ENCODE measurements at regions not wholly inside any gene's neighbourhood (a gene's known extent, or its start where the extent isn't known, plus 50 kb on each side); places are given as distances from the start of the nearest gene placed in this dataset.

- CTCF ChIA-PET = no interaction called here
- no peak for TF ChIP-seq SIN3A (IDR thresholded peaks at IDR 0.05; ENCODE audit: low read depth)
- POLR2A ChIA-PET = no interaction called here
- H3K79me2 ChIP-seq (ENCODE audit: insufficient read depth, low read length) = no peaks in the 10 kb centered on the region
- no peaks in the 10 kb centered on the region for H4K20me1 ChIP-seq (ENCODE audit: insufficient read depth)
- H2AFZ ChIP-seq (ENCODE audit: low read depth, low read length, poor library complexity, severe bottlenecking) = no peak overlapping the region
- intact Hi-C loops (cut with micrococcal nuclease) = no loop called here
- ATAC-seq (no peak), DNase-seq (ENCODE audit: low read depth, low spot score) (no peak)
- H3K27ac ChIP-seq (ENCODE audit: low read depth, low read length) = no peak overlapping the region
- no peak overlapping the region for H3K9ac ChIP-seq (ENCODE audit: low read length)
- no TSS peak for BruUV-seq (replicated peaks)
- H3K4me1 ChIP-seq (ENCODE audit: control insufficient read depth in 1 of 2, insufficient read depth in 2 of 2, low read length in 2 of 2) = no peaks in the 10 kb centered on the region
- no peak overlapping the region for H3K4me3 ChIP-seq (replicated peaks in 1 of 2; ENCODE audit: low read depth in 1 of 2, low read length in 2 of 2)
- H3K9me3 ChIP-seq (ENCODE audit: control insufficient read depth in 1 of 2, insufficient read depth in 1 of 2, low read depth in 1 of 2, low read length in 2 of 2) = no peaks in the 10 kb centered on the region
- 0 out of 2 replicates have a peak, but pooled peaks cover 1% of the 10 kb centered on the region for H3K9me2 ChIP-seq (ENCODE audit: insufficient read depth)
- RAD21 ChIA-PET (ENCODE audit: low non-redundant PET in 1 of 2, low total read pairs in 2 of 2, uncharacterized antibody in 2 of 2, unreplicated experiment in 2 of 2) = no interaction called here
- no peak overlapping the region for H3K4me2 ChIP-seq (ENCODE audit: low read length)
- H3K36me3 ChIP-seq (ENCODE audit: control insufficient read depth in 1 of 2, insufficient read depth in 2 of 2, low read length in 2 of 2) = no peaks in the 10 kb centered on the region
- no peaks in the 10 kb centered on the region for H3K27me3 ChIP-seq (ENCODE audit: insufficient read depth, low read length)
Measured at GRCh38 chr13:64087624-64088023, 2672.0 kb upstream of the PCDH20 start.

- BruUV-seq (replicated peaks) = no TSS peak
- ChIA-PET RAD21 (ENCODE audit: low non-redundant PET in 1 of 2, low total read pairs in 2 of 2, uncharacterized antibody in 2 of 2, unreplicated experiment in 2 of 2) (no interaction called here), CTCF (no interaction called here), POLR2A (no interaction called here)
- no peak for TF ChIP-seq TCF7L2 (IDR thresholded peaks at IDR 0.05; ENCODE audit: borderline replicate concordance, extremely low read depth, insufficient read depth, insufficient read length)
- no peak for TF ChIP-seq YY1 (IDR thresholded peaks at IDR 0.05; ENCODE audit: extremely low read depth, insufficient replicate concordance, low read depth, low read length)
- no peak for TF ChIP-seq POLR2AphosphoS5 (IDR thresholded peaks at IDR 0.05; ENCODE audit: low read depth, low read length)
- no peak for TF ChIP-seq SRF (IDR thresholded peaks at IDR 0.05; ENCODE audit: low read depth)
- no peak for TF ChIP-seq CBX3 (IDR thresholded peaks at IDR 0.05; ENCODE audit: low read depth)
- no peak for TF ChIP-seq ZBTB33 (IDR thresholded peaks at IDR 0.05; ENCODE audit: extremely low read depth, insufficient replicate concordance, low read length)
- no peak for TF ChIP-seq CEBPB (IDR thresholded peaks at IDR 0.05; ENCODE audit: low read depth)
- TF ChIP-seq SIN3A (IDR thresholded peaks at IDR 0.05; ENCODE audit: low read depth) = no peak
- TF ChIP-seq ATF3 (IDR thresholded peaks at IDR 0.05) = no peak
- no peak for TF ChIP-seq EZH2 (IDR thresholded peaks at IDR 0.05)
- no peak for TF ChIP-seq ELF1 (IDR thresholded peaks at IDR 0.05; ENCODE audit: borderline replicate concordance, low read depth)
- Histone ChIP-seq H3K27ac (ENCODE audit: low read depth, low read length) (no peak overlapping the region), H3K9me2 (ENCODE audit: insufficient read depth) (0 out of 2 replicates have a peak, but pooled peaks cover 3% of the 10 kb centered on the region), H3K4me1 (ENCODE audit: control insufficient read depth in 1 of 2, insufficient read depth in 2 of 2, low read length in 2 of 2) (no peaks in the 10 kb centered on the region), H3K4me3 (replicated peaks in 1 of 2; ENCODE audit: low read depth in 1 of 2, low read length in 2 of 2) (no peak overlapping the region), H4K20me1 (ENCODE audit: insufficient read depth) (no peaks in the 10 kb centered on the region), H3K4me2 (ENCODE audit: low read length) (no peak overlapping the region), H3K36me3 (ENCODE audit: control insufficient read depth in 1 of 2, insufficient read depth in 2 of 2, low read length in 2 of 2) (no peaks in the 10 kb centered on the region), H3K9ac (ENCODE audit: low read length) (no peak overlapping the region), H2AFZ (ENCODE audit: low read depth, low read length, poor library complexity, severe bottlenecking) (no peak overlapping the region), H3K27me3 (ENCODE audit: insufficient read depth, low read length) (no peaks in the 10 kb centered on the region), H3K9me3 (ENCODE audit: control insufficient read depth in 1 of 2, insufficient read depth in 1 of 2, low read depth in 1 of 2, low read length in 2 of 2) (no peaks in the 10 kb centered on the region), H3K79me2 (ENCODE audit: insufficient read depth, low read length) (no peaks in the 10 kb centered on the region)
- no peak for DNase-seq (ENCODE audit: low read depth, low spot score)
- intact Hi-C loops (cut with micrococcal nuclease) = no loop called here
- ATAC-seq = no peak
Measured at GRCh38 chr13:64083811-64084210, 2668.2 kb upstream of the PCDH20 start.

Data from HCT116 (cell line).